IMR-90 (cell line): ENCODE measurements at regions not wholly inside any gene's neighbourhood (a gene's known extent, or its start where the extent isn't known, plus 50 kb on each side); places are given as distances from the start of the nearest gene placed in this dataset.

Experiments used
- BHLHE40 ChIP-seq: fragments of 150-350 bp; IDR thresholded peaks from 2 replicates; pipeline ENCODE4 v1.6.1; 2016; ENCODE audit warnings: mild to moderate bottlenecking, low read depth, low read length
- CEBPB ChIP-seq: IDR thresholded peaks from 2 replicates; pipeline ENCODE4 v1.6.1; 2012; ENCODE audit warnings: low read depth, low read length, improper control_type of control experiment
- CHD1 ChIP-seq: IDR thresholded peaks from 2 replicates; pipeline ENCODE4 v1.6.1; 2012; ENCODE audit warnings: low read depth, low read length, improper control_type of control experiment
- MAFK ChIP-seq: IDR thresholded peaks from 2 replicates; pipeline ENCODE4 v1.6.1; 2012; ENCODE audit warnings: low read depth, low read length, improper control_type of control experiment
- MAZ ChIP-seq: IDR thresholded peaks from 2 replicates; pipeline ENCODE4 v1.6.1; 2012; ENCODE audit warnings: low read depth, mild to moderate bottlenecking, low read length, improper control_type of control experiment, moderate library complexity, borderline replicate concordance
- MXI1 ChIP-seq: IDR thresholded peaks from 2 replicates; pipeline ENCODE4 v1.6.1; 2012; ENCODE audit warnings: low read depth, mild to moderate bottlenecking, low read length, moderate library complexity, borderline replicate concordance
- NFE2L2 ChIP-seq: fragments of 150-350 bp; IDR thresholded peaks from 2 replicates; pipeline ENCODE4 v1.6.1; 2016; ENCODE audit warnings: low read depth, mild to moderate bottlenecking, low read length
- POLR2A ChIP-seq: IDR thresholded peaks from 2 replicates; pipeline ENCODE4 v1.6.1; 2012; ENCODE audit warnings: mild to moderate bottlenecking, low read depth, low read length
- RAD21 ChIP-seq: IDR thresholded peaks from 2 replicates; pipeline ENCODE4 v1.6.1; 2012; ENCODE audit warnings: low read length, improper control_type of control experiment
- RCOR1 ChIP-seq: IDR thresholded peaks from 2 replicates; pipeline ENCODE4 v1.6.1; 2012; ENCODE audit warnings: mild to moderate bottlenecking, low read length, improper control_type of control experiment; ENCODE audit not compliant: insufficient replicate concordance
- RFX5 ChIP-seq: IDR thresholded peaks from 2 replicates; pipeline ENCODE4 v1.8.0; 2012; ENCODE audit warnings: low read depth, mild to moderate bottlenecking, low read length, moderate library complexity
- SMC3 ChIP-seq: fragments of 150-350 bp; IDR thresholded peaks from 2 replicates; pipeline ENCODE4 v1.6.1; 2016; ENCODE audit warnings: low read depth, mild to moderate bottlenecking, antibody characterized with exemption, low read length, moderate library complexity
- TF ChIP-seq, protein P1 (sequence below): conservative IDR thresholded peaks from 2 replicates; pipeline ENCODE4 v1.5.1; 2012; ENCODE audit warnings: mild to moderate bottlenecking, low read depth, low read length, improper control_type of control experiment
- TF ChIP-seq, protein P2 (sequence below): fragments of 150-350 bp; IDR thresholded peaks from 2 replicates; pipeline ENCODE4 v1.6.1; 2017; ENCODE audit warnings: mild to moderate bottlenecking, antibody characterized with exemption, low read length, low read depth

DNA sequence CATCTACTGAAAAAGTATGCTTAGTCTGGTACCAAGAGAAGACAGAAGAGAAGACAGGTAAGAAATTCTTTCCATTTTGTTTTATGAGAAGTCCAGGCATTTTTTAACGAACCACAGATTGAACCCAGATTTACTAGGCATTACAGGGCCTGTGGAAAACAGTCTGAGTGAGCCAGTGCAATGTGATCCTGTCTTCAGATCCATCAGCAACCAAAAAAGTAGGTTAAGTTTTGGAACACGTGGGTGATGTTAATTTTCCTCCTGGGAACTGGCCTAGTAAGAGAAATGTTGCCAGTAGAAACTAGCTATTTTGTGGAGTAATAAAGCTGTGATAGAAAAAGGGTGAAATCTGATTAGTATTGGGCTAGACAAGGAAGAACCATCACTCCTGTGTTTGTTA is 440.9 kb upstream of the SEL1L start:
- no peak for TF ChIP-seq MAFK
- TF ChIP-seq, protein P1, sequence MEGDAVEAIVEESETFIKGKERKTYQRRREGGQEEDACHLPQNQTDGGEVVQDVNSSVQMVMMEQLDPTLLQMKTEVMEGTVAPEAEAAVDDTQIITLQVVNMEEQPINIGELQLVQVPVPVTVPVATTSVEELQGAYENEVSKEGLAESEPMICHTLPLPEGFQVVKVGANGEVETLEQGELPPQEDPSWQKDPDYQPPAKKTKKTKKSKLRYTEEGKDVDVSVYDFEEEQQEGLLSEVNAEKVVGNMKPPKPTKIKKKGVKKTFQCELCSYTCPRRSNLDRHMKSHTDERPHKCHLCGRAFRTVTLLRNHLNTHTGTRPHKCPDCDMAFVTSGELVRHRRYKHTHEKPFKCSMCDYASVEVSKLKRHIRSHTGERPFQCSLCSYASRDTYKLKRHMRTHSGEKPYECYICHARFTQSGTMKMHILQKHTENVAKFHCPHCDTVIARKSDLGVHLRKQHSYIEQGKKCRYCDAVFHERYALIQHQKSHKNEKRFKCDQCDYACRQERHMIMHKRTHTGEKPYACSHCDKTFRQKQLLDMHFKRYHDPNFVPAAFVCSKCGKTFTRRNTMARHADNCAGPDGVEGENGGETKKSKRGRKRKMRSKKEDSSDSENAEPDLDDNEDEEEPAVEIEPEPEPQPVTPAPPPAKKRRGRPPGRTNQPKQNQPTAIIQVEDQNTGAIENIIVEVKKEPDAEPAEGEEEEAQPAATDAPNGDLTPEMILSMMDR = no peak
- no peak for TF ChIP-seq SMC3
- TF ChIP-seq CEBPB = no peak
- TF ChIP-seq MXI1 = no peak
- TF ChIP-seq RFX5 = no peak
- no peak for TF ChIP-seq POLR2A
- no peak for TF ChIP-seq BHLHE40
- no peak for TF ChIP-seq MAZ
- TF ChIP-seq CHD1 = no peak
- TF ChIP-seq NFE2L2 = no peak
- TF ChIP-seq RAD21 = no peak
- no peak for TF ChIP-seq RCOR1
- TF ChIP-seq, protein P2, sequence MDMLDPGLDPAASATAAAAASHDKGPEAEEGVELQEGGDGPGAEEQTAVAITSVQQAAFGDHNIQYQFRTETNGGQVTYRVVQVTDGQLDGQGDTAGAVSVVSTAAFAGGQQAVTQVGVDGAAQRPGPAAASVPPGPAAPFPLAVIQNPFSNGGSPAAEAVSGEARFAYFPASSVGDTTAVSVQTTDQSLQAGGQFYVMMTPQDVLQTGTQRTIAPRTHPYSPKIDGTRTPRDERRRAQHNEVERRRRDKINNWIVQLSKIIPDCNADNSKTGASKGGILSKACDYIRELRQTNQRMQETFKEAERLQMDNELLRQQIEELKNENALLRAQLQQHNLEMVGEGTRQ = no peak
